ENCODE measurements at regions not wholly inside any gene's neighbourhood (a gene's known extent, or its start where the extent isn't known, plus 50 kb on each side); places are given as distances from the start of the nearest gene placed in this dataset.

DNA sequence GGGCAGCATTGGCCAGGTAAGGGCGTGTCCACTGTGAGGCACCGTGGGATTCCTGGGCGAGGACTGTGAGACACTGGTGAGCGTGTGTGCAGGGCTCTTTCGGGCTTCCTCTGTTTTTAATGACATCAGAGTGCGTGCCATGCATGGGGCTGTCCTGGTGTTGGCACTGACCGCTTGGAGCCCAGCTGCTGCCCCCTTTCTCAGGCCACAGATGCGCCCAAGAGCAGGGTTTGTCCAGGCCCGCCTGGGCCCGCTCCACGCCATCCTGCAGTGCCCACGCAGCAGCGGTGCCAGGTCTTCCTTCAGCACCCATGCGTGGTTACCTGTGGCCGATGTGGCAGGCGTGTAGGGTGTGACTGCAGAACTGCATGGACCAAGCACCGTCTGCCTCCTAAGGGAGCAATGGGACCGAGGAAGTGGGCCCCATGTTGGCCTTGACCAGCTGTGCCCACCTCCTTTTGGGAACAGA, 72.3 kb upstream of the SEPTIN5 start:
- TF ChIP-seq HNRNPH1 (optimal IDR thresholded peaks at IDR 0.05; ENCODE audit: low read depth, low read length) (no peak), ZNF311 (CRISPR knock-in tag; IDR thresholded peaks at IDR 0.05) (no peak), FOSL1 (tag; conservative IDR thresholded peaks at IDR 0.05) (no peak), EZH2 (IDR thresholded peaks at IDR 0.05; ENCODE audit: borderline replicate concordance, low read depth, low read length) (no peak), TAL1 (IDR thresholded peaks at IDR 0.05) (no peak)
- TF ChIP-seq, protein P1, sequence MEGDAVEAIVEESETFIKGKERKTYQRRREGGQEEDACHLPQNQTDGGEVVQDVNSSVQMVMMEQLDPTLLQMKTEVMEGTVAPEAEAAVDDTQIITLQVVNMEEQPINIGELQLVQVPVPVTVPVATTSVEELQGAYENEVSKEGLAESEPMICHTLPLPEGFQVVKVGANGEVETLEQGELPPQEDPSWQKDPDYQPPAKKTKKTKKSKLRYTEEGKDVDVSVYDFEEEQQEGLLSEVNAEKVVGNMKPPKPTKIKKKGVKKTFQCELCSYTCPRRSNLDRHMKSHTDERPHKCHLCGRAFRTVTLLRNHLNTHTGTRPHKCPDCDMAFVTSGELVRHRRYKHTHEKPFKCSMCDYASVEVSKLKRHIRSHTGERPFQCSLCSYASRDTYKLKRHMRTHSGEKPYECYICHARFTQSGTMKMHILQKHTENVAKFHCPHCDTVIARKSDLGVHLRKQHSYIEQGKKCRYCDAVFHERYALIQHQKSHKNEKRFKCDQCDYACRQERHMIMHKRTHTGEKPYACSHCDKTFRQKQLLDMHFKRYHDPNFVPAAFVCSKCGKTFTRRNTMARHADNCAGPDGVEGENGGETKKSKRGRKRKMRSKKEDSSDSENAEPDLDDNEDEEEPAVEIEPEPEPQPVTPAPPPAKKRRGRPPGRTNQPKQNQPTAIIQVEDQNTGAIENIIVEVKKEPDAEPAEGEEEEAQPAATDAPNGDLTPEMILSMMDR (IDR thresholded peaks at IDR 0.05 in 2 of 3, conservative IDR thresholded peaks at IDR 0.05 in 1 of 3; ENCODE audit: insufficient read depth in 2 of 3, low read depth in 1 of 3, low read length in 3 of 3), result no peak
